NCI-H2107 treated with DMSO at 0.1 percent for 48 hours (cell line): ENCODE measurements at regions not wholly inside any gene's neighbourhood (a gene's known extent, or its start where the extent isn't known, plus 50 kb on each side); places are given as distances from the start of the nearest gene placed in this dataset.

Source experiments
- DNase-seq: peaks from one replicate; lab custom pipeline; 2025; ENCODE audit not compliant: unreplicated experiment; lab: John Stamatoyannopoulos, UW

DNA sequence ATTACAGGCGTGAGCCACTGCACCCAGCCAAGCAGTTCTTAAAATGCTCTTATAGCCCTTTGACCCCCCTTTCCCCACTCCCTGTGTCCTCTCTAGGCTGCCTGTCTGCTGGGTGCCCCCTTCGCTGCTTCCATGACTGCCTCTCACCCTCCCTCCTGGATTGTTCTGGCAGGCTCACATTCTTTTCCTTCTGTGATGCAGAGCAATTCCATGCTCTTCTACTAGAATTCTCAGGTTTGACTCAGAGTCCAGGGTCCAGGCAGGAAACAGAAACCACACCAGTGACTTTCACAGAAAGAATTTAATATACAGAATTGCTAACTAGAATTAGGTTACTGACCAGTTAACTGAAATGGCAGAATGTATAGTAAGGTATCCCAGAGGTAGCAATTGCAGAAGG is 244.8 kb downstream of the BAMBI start:
- no peak for DNase-seq

GRCh38 chr10:28922861-28923260 is 245.5 kb downstream of the BAMBI start:
- no peak for DNase-seq

- DNase-seq: no peak
These were observed 247.4 kb downstream of the BAMBI start for GRCh38 chr10:28924717-28925116.

DNA sequence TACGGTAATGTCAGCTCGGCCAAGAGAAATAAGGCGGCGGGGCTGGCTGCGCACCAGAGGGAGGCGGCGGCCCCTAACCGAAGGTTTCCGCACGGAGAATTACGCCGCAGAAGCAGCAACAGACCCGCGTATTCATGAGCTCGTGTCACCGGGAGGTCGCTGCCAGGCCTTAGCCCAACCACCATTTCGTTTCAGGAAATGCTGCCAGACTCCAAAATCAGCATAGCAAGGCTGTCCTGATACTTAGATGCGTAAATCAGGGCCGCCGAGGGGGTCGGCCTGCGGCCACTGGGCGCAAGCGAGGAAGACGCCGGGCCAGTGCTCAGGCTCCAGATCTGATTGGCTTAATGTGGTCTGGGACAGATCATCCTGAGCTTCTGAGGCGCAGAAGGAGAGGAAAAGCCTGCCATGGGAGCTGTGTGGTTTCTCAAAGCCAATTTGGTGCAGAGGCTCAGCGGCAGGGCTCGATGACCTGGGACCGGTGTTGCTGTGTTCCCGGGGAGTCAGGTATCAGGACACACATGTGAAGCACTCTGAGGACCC is 247.9 kb downstream of the BAMBI start:
- no peak for DNase-seq

GRCh38 chr10:28926932-28927331 is 249.6 kb downstream of the BAMBI start:
- DNase-seq: no peak

- DNase-seq: no peak
These were observed 251.2 kb downstream of the BAMBI start for GRCh38 chr10:28928484-28928883.

- DNase-seq: no peak
These were observed 252.6 kb downstream of the BAMBI start for GRCh38 chr10:28929942-28930341.

DNA sequence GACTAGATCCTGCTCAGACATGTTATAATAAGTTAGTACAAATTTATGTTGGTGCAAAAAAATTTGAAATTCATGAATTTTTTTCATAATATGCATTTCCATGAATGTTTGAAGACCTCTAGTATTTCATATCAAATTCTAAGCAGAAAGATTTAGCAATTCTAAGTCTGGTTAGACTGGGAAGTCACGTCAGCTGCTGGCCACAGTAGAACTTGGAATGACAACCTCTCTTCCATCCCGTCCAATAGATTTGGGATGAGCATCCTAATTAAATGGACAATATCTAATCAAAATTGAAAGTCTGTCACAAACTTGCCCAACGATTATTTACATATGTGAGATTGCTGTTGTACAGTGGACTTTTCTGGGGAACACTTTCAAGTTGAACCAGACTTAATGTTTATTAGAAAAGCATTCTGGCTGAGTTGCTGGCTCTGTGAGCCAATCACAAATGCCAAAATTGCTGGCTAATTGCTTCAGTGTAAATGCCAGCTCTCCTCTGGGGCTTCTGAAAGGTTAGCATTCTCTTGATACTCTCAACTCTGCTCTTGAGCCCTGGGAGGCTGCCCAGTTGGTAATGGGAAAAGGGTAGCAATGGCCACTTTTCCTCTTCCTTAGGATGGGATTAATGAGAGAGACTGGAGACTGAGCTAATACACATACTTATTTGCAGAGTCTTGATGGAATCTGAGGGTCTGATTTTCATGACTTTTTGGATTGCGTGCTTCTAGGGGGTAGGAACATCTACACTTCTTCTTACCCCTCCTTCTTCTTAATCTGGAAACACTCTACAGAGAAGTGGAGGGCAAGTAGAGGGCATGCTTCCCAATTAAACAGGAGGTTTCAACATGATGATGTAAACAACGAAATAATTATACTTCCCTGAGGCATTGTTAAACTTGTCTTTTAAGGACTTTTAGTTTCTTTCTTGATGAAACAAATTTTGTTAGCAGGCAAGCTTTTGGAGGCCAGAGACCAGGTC is 253.5 kb downstream of the BAMBI start:
- no peak for DNase-seq

GRCh38 chr10:28935061-28935460 is 257.7 kb downstream of the BAMBI start:
- no peak for DNase-seq

DNA sequence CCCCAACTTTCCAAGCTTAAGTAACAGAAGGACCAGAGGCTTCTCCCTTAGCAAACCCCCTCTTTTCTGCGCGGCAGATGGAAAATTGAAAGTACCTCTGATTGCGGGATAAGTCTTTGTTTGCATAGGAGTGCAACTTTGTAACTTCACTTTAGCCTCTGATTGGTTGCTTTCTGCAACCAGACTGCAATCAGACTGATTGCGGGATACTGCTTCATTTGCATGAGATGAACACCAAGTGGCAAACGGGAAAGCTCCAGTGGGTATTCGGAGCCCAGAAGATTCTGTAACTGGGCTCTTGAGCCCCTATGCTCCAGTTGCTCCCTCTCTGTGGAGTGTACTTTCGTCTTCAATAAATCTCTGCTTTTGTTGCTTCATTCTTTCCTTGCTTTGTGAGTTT is 260.6 kb downstream of the BAMBI start:
- no peak for DNase-seq

DNA sequence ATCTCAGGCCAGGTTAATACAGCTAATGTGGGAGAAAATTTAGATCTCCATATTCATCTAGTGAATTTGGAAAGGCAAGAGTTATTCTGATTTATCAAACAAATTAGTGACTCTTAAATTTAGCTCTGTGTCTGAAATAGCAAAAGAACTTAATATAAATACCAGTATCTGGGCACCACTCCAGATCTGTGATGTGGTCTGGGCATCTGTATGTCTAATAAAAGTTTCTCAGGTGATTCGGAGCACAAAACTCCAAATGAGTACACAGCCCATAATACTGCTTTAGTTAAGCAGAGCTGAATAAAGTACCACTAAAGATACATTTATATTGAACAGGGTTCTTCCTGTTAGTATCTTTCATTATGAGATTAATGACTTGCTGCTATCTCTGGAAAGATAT is 261.4 kb downstream of the BAMBI start:
- DNase-seq: no peak

- peak; percentile 71 for DNase-seq
These were observed 262.2 kb downstream of the BAMBI start for GRCh38 chr10:28939281-28940157.

DNA sequence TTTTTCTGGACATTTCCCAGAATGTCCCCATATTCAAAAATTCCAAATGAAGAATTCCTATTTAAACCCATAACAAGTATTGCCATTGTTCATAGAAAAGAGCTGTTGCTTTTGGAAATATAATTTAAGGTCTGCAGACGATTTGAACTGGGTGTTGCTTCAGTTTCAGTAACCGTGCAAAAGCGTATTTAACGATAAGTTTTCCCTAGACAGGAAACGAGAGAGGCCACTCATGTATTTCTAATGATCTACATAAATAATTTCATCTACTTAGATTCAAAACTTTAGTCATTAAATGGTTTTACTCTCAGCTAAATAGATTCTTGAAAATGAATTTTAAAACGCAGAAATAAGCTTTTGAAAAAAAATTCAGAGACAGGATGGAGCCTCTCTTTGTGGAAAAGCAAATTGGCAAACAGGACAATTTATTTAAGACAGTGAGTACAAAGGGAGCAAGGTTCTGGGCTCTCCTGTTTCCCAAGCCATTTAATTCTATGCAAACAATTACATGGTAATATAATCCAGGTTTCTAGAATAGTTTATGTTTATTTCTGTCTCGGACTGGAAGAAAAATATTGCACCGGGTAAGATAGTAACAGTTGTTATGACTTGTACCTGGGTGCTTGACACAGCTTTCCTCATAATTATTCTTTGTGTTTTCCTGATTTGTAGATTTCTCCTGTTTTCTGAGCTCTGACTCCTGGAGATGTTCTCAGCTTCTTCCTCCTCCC is 263.0 kb downstream of the BAMBI start:
- peak; percentile 80 for DNase-seq

DNA sequence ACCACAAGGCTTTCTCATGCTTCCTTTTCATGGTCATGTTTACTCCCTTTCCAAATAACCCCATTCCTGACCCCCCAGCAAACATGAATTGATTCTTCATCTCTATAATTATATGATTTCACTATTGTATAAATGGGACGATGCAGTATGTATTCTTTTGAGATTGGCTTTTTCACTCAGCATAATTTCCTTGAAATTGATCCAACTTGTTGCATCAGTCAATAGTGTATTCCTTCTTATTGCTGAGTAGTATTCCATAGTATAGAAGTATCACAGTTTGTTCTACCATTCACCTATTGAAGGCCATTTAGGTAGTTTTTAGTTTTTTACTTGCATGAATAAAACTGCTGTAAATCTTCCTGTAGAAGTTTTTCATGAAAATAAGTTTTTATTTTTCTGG is 264.7 kb downstream of the BAMBI start:
- no peak for DNase-seq

- no peak for DNase-seq
These were observed 268.6 kb downstream of the BAMBI start for GRCh38 chr10:28945959-28946358.

DNA sequence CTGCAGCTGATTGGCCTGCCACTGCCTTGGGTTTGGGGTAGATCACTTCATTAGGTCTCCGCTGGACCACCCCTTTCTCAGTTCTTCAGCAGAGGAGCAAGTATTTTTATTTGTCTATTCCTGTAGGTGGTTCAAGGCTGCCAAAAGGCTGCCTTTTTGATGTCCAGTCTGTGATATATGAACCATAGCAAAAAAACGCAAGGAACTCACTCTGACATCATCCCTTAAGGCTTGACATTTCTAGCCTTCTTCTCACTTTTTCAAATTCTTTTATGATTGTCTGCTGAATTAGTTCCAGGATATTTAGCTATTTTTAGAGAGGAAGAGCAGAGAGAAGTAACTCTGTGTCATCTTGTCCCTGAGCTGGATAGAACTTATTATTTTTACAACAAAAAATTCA is 269.2 kb downstream of the BAMBI start:
- DNase-seq: no peak

- DNase-seq: no peak
These were observed 269.9 kb downstream of the BAMBI start for GRCh38 chr10:28947171-28947570.

DNA sequence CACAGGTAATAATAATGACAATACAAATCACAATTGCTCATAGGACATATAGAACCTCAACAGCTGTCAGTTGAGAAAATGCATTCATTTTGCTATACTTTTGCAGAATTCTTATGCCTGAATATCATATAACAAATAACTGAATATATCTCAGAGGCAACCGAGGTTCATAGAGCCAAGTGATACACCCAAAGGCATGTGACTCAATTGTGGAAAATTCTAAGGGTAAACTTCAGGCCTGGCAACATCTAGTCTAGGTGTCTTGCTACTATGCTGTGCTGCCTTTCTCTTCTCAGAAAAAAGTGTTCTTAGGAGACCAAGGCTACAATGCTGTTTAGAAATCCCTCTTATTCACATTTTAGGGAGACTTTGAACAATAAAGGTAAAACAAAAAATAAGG is 270.7 kb downstream of the BAMBI start:
- DNase-seq: no peak

- no peak for DNase-seq
These were observed 272.0 kb downstream of the BAMBI start for GRCh38 chr10:28949005-28950004.

GRCh38 chr10:28951484-28951883 is 274.2 kb downstream of the BAMBI start:
- DNase-seq: no peak
